ENCODE measurements at regions not wholly inside any gene's neighbourhood (a gene's known extent, or its start where the extent isn't known, plus 50 kb on each side); places are given as distances from the start of the nearest gene placed in this dataset.

DNA sequence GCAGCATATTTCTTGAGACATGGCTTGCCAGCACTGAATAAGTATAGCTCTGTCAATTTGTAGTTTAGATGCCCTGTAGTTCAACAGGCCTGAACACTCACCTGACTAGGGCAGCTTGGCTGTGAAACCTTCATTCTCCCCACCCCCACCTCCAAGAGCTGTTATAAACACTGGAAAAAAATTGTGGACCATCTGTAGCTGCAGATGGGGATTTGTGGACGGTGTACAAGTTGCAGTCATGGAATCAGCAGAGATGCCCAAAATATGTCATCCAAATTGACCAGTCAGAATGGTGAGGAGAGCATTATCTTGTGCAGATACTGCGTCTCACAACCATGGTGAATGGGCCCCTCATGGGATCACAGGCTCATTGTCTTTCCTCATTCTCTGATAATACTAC, 76.2 kb upstream of the PAQR3 start:
- Histone ChIP-seq H3K27me3 (no peaks in the 10 kb centered on the region), H3K4me1 (no peaks in the 10 kb centered on the region), H3K27ac (no peak overlapping the region), H3K9me3 (no peaks in the 10 kb centered on the region), H3K36me3 (no peaks in the 10 kb centered on the region), H3K4me3 (no peak overlapping the region)
- TF ChIP-seq POLR2A (IDR thresholded peaks at IDR 0.05), result no peak
- 76 to 79% methylated on average over 2 of the region's 2 CpGs for WGBS, 2 donors
- no peak for DNase-seq
- intact Hi-C loops (cut with DNase I), result no loop called here

DNA sequence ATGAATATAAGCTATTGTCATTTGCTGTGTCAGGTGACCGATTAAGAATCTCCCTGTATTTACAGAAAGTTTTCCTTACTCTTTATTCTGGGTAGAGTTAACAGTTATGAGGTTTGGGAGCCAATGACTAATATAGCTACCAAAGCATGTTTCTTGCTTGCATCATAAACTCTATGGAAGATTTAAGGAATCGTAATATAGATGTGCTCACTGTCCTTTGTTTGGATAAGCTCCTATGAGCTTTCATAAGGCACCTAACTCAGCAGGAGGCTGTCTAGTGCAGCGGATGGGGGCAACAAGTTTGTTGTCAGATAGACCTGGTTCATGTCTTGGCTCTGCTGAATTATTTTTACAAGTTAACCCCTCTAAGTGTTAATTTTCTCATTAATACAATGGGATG, 75.0 kb upstream of the PAQR3 start:
- no peak overlapping the region for H3K27ac ChIP-seq
- no peak for DNase-seq
- TF ChIP-seq, protein P1, sequence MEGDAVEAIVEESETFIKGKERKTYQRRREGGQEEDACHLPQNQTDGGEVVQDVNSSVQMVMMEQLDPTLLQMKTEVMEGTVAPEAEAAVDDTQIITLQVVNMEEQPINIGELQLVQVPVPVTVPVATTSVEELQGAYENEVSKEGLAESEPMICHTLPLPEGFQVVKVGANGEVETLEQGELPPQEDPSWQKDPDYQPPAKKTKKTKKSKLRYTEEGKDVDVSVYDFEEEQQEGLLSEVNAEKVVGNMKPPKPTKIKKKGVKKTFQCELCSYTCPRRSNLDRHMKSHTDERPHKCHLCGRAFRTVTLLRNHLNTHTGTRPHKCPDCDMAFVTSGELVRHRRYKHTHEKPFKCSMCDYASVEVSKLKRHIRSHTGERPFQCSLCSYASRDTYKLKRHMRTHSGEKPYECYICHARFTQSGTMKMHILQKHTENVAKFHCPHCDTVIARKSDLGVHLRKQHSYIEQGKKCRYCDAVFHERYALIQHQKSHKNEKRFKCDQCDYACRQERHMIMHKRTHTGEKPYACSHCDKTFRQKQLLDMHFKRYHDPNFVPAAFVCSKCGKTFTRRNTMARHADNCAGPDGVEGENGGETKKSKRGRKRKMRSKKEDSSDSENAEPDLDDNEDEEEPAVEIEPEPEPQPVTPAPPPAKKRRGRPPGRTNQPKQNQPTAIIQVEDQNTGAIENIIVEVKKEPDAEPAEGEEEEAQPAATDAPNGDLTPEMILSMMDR (IDR thresholded peaks at IDR 0.05), result no peak
- TF ChIP-seq POLR2A (IDR thresholded peaks at IDR 0.05), result no peak

DNA sequence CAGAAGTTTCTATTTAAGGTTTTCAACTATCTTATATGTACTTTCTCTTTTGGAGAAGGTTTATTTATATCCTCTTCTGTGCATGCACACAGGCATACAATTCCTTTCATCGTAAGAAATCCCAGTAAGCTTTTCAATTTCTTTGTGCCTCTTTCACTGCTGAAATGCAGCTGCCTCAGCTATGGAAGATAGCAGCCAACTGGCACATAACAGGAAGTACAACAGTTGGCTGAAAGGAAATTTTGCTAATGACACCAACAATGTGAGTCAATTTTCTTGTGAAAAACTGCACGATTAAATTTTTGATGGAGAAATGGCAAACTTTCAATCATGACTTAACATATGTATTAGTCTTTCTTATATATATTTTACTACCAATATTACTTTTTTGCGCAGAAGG, 74.5 kb upstream of the PAQR3 start:
- TF ChIP-seq, protein P1 (IDR thresholded peaks at IDR 0.05), result no peak
- no peak for TF ChIP-seq POLR2A (IDR thresholded peaks at IDR 0.05)
- intact Hi-C loops (cut with DNase I), result no loop called here
- DNase-seq, result no peak

More for the DNA sequence above, 75.0 kb upstream of the PAQR3 start:
- Histone ChIP-seq H3K4me3 (no peak overlapping the region), H3K27me3 (no peaks in the 10 kb centered on the region), H3K4me1 (no peaks in the 10 kb centered on the region), H3K9me3 (no peaks in the 10 kb centered on the region), H3K36me3 (no peaks in the 10 kb centered on the region)
- 73 to 84% methylated on average over 3 of the region's 3 CpGs for WGBS, 2 donors
- intact Hi-C loops (cut with DNase I), result no loop called here

DNA sequence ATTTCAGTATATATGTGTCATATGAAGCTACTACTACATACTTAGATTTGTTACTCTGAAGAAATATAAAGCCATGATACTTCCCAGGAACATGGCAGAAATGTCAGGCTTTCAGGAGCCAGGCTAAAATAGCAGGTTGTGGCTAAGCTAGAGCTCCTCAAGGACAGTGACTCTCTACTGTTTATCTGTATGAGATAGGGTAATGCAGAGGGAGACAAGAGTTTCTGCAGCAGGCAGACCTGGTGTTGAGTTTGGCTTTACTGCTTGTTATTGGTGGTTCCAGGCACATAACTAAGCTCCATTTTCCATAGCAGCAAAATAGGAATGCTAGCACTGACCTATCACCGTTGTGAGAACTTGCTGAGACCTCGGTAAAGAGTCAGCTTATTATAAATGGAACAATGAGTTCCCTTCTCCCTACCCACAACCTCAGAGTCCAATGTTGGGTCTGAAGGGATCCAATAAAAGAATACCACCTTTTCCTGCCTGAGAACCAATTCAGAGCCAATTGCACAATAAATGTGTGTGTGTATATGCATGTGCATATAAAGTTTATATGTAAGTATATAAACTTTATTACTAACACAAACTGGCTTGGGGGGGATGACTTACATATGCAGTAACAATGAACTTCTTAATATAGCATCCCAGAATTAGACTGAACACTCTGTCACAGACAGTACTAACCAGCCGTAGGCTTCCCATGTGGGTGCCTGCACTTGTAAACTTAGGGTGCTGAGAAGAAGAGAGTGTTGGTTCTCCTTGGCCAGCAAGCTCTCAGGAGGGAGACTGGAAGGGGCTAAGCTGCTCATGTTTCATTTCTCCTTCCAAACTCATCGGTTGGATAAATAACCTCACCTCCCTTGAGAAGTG, 51.9 kb upstream of the PAQR3 start:
- no peak for TF ChIP-seq POLR2A (IDR thresholded peaks at IDR 0.05)
- TF ChIP-seq, protein P1 (IDR thresholded peaks at IDR 0.05), result no peak
- no peaks in the 10 kb centered on the region for H3K9me3 ChIP-seq
- H3K27ac ChIP-seq, result no peak overlapping the region
- no peak overlapping the region for H3K4me3 ChIP-seq
- no peaks in the 10 kb centered on the region for H3K36me3 ChIP-seq
- no peaks in the 10 kb centered on the region for H3K4me1 ChIP-seq
- DNase-seq, result no peak
- H3K27me3 ChIP-seq, result no peaks in the 10 kb centered on the region
- 64 to 72% methylated on average over 4 of the region's 4 CpGs for WGBS, 2 donors
- intact Hi-C loops (cut with DNase I), result no loop called here

More for the DNA sequence above, 74.5 kb upstream of the PAQR3 start:
- Histone ChIP-seq H3K27ac (no peak overlapping the region), H3K27me3 (no peaks in the 10 kb centered on the region), H3K4me1 (no peaks in the 10 kb centered on the region), H3K4me3 (no peak overlapping the region), H3K36me3 (no peaks in the 10 kb centered on the region), H3K9me3 (no peaks in the 10 kb centered on the region)
- 41 to 46% methylated on average over 3 of the region's 3 CpGs for WGBS, 2 donors

DNA sequence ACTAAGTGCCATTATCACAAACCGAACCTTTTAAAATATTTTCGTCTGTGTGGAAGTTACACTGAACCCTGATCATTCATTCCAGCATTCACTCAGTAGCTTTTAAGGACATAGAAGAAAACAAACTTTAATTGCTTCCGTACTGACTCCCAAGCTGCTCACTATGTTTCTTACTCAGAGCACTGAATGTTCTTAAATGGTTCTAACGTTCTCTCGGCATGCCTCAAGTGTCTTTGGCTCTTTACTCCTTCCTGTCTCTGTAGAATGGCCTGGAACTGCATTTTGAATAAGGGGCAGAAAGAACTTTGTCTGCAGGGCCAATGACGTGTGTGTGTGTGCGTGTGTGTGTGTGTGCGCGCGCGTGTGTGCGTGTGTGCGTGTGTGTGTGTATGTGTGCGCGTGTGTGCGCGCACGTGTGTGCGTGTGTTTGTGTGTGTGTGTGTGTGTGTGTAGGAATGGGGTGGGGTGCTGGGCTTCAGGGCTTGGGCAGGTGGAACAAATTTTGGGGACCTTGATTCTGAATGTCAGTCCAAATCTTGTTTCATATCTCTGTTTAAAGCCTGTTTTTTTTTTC, 50.5 kb upstream of the PAQR3 start:
- Histone ChIP-seq H3K27ac (no peak overlapping the region), H3K4me1 (no peaks in the 10 kb centered on the region), H3K36me3 (no peaks in the 10 kb centered on the region), H3K4me3 (no peak overlapping the region), H3K27me3 (no peaks in the 10 kb centered on the region), H3K9me3 (no peaks in the 10 kb centered on the region)
- intact Hi-C loops (cut with DNase I), result no loop called here
- no peak for DNase-seq
- WGBS, 2 donors, result 60 to 76% methylated on average over 15 to 19 of the region's 19 CpGs
- TF ChIP-seq, protein P1 (IDR thresholded peaks at IDR 0.05), result no peak
- no peak for TF ChIP-seq POLR2A (IDR thresholded peaks at IDR 0.05)

Measured in esophagus squamous epithelium (tissue), 5 donors.